GM21367 (cell line): ENCODE measurements at regions not wholly inside any gene's neighbourhood (a gene's known extent, or its start where the extent isn't known, plus 50 kb on each side); places are given as distances from the start of the nearest gene placed in this dataset.
"Not testable (repeated sequence)": the region's sequence is repeated elsewhere in the genome, so short reads cannot be mapped to it uniquely, and the experiment has no call there.

Source experiments
- ATAC-seq: cut with Tn5 transposase; IDR thresholded peaks from one replicate; pipeline ENCODE4 v1.9.1; 2021; ENCODE audit not compliant: unreplicated experiment

DNA sequence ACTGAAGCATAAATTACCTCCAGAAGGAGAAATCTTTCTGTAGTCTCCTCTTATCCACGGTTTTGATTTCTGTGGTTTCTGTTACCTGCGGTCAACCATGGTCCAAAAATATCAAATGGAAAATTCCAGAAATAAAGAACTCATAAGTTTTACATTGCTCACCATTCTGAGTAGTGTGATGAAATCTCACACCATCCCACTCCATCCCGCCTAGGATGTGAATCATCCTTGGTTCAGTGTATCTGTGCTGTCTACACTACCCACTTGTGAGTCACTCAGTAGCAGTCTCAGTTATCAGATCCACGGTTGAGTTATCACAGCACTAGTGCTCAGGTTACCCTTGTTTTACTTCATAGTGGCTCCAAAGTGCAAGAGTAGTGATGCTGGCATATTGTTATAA lies 371.2 kb downstream of the NFIB start:
- no peak for ATAC-seq

DNA sequence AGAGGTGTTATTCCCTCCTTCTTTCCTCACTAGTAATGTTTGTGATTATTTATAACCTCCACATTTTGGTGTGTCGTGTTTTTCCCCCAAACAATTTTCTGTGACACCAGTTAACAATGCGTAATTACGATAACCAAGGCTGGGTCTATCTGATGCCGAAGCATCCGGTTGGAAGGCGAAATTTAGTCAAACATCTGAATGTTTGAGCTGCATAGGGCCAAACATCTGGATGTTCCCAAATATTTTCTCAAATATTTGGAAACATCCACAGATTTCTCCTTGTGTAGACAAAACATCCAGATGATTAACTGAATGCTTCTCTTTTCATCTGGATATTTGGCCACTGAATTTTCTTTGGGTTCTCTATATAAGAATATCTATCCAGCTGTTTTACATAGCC lies 371.7 kb downstream of the NFIB start:
- no peak for ATAC-seq

DNA sequence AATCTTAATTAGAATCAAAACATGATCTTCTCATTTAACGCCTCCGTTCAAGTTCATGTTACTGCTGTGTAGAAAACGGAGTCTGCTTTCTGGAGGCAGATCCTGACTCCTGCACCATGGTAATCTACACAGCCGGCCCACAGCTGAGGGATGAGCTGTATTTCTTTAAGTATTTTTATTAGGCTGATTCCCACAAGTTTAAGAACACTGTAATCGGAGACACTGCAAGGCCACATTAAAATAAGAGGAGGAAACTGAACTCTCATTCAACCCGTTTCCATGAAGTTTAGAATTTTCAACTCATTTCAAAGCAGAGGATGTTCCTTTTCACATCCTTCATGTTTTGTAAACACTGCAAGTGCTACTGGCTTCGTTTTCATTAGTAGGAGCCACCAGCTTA lies 372.2 kb downstream of the NFIB start:
- no peak for ATAC-seq

- ATAC-seq: no peak
Measured at GRCh38 chr9:13939701-13940490, 374.0 kb downstream of the NFIB start.

DNA sequence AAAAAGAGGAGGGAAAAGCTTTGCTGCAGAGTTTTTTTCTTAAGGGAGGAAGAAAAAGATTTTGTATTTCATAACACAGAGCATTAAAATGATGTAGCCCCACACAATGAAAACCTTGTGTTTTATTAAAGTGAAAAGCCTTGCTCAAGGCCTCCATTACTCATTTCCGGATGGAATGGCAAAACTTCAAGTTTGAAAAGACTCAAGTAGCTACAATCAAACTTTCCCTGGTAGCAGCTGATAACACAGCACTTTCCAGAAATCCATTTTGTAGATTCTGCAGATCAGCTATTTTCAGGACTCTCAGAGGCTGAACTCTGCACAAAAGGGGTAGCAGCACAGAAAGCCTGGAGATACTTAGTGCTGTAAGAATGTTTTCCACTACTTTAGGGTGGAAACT lies 374.8 kb downstream of the NFIB start:
- ATAC-seq: no peak

DNA sequence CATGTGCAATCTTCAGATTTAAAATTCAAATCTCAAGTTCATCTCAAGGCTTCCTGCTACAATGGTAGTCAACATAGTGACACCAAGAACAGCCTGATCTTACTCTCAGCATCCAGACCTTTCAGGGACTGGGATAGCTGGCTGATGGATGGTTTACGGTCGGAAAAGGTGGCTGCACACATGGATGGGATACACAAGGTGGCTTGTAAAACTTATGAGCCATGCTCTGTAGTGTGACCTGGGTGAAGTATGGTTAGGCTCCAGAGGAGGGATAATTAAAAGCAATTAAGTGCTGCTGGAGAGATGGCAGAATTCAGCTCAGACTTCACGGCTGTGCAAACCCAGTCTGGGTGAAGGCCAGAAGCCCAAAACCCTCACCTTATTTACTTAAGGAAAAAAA lies 379.5 kb downstream of the NFIB start:
- no peak for ATAC-seq

DNA sequence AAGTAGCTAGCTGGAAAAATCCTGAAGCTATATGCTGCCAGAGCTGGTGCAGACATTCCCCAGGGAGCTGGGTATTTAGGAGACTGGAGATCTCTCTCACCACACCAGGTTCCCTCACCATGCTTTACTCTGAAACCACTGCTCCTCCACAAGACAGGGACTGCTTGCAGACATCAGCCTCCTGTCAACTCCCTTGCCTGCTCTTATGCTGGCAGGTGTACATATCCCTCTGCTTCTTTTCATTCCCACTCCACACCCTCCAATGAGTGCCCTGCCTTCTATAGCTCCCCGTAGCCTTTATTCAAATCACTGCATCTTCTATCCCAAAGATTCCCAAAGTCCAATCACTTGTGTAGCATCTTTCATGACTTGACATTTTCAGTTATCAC lies 380.7 kb downstream of the NFIB start:
- ATAC-seq: no peak

GRCh38 chr9:13932528-13933267 lies 381.2 kb downstream of the NFIB start:
- no peak for ATAC-seq

GRCh38 chr9:13929013-13929412 lies 384.9 kb downstream of the NFIB start:
- no peak for ATAC-seq

- ATAC-seq: no peak
Measured at GRCh38 chr9:13923381-13923780, 390.6 kb downstream of the NFIB start.

DNA sequence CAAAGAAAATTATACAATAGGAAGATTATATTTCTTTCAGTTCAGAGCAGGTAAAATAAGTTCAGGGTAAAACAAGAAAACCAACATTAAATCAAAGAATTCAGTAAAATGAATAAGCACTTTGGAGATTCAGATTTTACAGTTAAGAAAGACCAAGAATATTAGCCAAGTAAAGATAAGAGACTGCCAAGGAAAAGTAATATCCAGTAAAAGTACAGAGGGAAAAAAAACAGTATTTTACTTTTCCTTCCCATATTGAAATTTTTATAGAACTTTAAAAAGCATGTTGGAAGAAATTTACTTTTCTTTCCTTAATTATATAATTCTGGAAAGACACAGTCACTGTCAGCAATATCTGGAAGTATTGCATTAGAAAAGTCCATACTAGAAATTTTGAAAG lies 393.4 kb downstream of the NFIB start:
- no peak for ATAC-seq

GRCh38 chr9:13919401-13919800 lies 394.5 kb downstream of the NFIB start:
- no peak for ATAC-seq

- no peak for ATAC-seq
Measured at GRCh38 chr9:13917534-13917933, 396.4 kb downstream of the NFIB start.

DNA sequence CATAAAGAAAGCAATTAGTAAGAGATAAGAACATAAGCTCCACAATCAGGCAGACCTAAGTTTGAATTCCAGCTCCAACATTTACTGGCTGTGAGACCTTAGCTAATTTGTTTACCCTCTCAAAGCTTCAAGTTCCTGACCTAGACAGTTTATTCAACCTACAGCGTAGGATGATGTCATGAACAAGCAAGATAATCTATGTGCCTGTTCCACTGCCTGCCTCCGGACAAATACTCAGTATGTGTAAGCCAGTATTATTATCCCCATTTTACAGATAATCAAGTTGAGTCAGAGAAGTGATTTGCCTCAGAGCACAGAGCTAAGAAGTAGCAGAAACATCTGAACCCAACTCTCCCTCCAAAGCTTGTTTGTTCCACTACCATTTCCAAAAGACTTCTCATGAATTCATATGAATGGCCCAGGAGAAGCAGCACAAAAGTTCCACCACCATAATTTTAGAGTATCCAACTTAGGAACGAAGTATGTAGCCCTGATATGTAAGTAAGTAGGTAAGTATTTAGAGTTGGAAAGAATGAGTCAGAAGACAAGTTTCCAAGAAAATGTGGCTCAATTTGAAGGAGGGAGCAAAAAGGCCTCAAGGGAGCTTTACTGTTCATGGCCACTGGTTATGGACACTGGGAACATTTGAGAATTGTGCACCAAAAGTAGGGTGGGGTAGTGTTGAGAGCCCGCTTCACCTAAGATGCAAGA lies 398.2 kb downstream of the NFIB start:
- ATAC-seq: no peak

GRCh38 chr9:13915131-13915530 lies 398.8 kb downstream of the NFIB start:
- no peak for ATAC-seq

- ATAC-seq: no peak
Measured at GRCh38 chr9:13911473-13911872, 402.5 kb downstream of the NFIB start.

DNA sequence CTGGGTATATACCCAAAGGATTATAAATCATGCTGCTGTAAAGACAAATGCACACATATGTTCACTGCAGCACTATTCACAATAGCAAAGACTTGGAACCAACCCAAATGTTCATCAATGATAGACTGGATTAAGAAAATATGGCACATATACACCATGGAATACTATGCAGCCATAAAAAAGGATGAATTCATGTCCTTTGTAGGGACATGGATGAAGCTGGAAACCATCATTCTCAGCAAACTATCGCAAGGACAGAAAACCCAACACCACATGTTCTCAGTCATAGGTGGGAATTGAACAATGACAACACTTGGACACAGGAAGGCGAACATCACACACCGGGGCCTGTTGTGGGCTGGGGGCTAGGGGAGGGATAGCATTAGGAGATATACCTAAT lies 406.1 kb downstream of the NFIB start:
- not testable (repeated sequence) for ATAC-seq

- no peak for ATAC-seq
Measured at GRCh38 chr9:13904746-13905145, 409.2 kb downstream of the NFIB start.

GRCh38 chr9:13904311-13904710 lies 409.6 kb downstream of the NFIB start:
- ATAC-seq: no peak

GRCh38 chr9:13902286-13903066 lies 411.5 kb downstream of the NFIB start:
- no peak for ATAC-seq

DNA sequence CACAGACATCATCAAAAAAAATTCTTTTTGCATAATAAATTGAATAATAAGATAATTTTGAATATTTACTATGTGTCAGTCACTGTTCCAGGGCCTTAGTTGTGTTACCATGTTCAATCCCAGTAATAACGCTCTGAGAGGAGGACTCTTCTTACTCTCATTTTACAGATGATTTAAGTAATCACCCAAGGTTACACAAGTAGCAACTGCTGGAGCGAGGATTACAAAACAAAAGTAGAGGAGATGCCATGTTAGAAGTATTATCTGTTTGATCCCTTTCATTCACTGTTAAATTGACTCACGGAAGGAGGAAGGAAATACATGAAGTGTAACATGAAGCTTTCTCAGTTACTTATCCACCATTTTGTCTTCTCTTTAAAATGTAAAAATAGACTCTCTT lies 412.8 kb downstream of the NFIB start:
- no peak for ATAC-seq
